K562 (cell line): ENCODE measurements at regions not wholly inside any gene's neighbourhood (a gene's known extent, or its start where the extent isn't known, plus 50 kb on each side); places are given as distances from the start of the nearest gene placed in this dataset.

Experiments used
- CCNT2 ChIP-seq: IDR thresholded peaks from 2 replicates; pipeline ENCODE4 v1.6.1; 2011; ENCODE audit warnings: borderline replicate concordance, low read depth, mild to moderate bottlenecking, moderate library complexity, mixed read lengths, low read length; ENCODE audit not compliant: insufficient read length; ENCODE audit errors: extremely low read depth
- LCOR ChIP-seq: sonication (generic); formaldehyde crosslinking; IDR thresholded peaks from 2 replicates; pipeline ENCODE4 v1.8.0; 2022; ENCODE audit warnings: mild to moderate bottlenecking, missing genetic modification reagents
- NFE2 ChIP-seq: IDR thresholded peaks from 2 replicates; pipeline ENCODE4 v1.6.1; 2014; ENCODE audit warnings: antibody characterized with exemption, low read depth
- PHF8 ChIP-seq: fragments of 200-600 bp; sonication (generic); IDR thresholded peaks from 2 replicates; pipeline ENCODE4 v1.6.1; 2012; ENCODE audit warnings: mixed run types, mild to moderate bottlenecking, inconsistent platforms, low read length, moderate library complexity, borderline replicate concordance
- TF ChIP-seq, protein P1 (sequence below): sonication (generic); formaldehyde crosslinking; IDR thresholded peaks from 2 replicates; pipeline ENCODE4 v1.8.1; 2023; ENCODE audit warnings: mild to moderate bottlenecking, missing genetic modification reagents
- TF ChIP-seq, protein P2 (sequence below), 3 experiments: IDR thresholded peaks in 2 of 3; conservative IDR thresholded peaks in 1 of 3; 2 replicates each; pipeline ENCODE4 v1.5.1; 2011 to 2012; ENCODE audit warnings: low read length in 3 of 3, mild to moderate bottlenecking in 3 of 3, control low read depth in 2 of 3, improper control_type of control experiment in 1 of 3, inconsistent platforms in 1 of 3, low read depth in 1 of 3, mixed read lengths in 1 of 3, moderate library complexity in 1 of 3; ENCODE audit not compliant: insufficient read depth in 2 of 3

DNA sequence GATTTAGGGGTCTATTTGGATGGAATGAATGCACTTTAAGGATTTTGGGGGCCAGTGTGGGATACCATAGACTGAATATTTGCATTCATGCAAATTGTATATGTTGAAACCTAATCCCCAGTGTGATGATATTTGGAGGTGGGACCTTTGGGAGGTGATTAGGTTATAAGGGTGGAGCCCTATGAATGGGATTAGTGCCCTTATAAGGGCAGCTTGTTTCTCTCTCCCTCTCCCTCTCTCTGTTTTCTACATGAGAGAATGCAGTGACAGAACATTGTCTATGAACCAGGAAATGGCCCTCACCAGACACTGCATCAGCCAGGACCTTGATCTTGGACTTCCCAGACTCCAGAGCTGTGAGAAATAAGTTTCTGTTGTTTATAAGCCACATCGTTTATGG, 166.1 kb downstream of the MED10 start:
- TF ChIP-seq NFE2 (no peak), LCOR (CRISPR knock-in tag) (no peak), CCNT2 (no peak), PHF8 (no peak)
- TF ChIP-seq, protein P1, sequence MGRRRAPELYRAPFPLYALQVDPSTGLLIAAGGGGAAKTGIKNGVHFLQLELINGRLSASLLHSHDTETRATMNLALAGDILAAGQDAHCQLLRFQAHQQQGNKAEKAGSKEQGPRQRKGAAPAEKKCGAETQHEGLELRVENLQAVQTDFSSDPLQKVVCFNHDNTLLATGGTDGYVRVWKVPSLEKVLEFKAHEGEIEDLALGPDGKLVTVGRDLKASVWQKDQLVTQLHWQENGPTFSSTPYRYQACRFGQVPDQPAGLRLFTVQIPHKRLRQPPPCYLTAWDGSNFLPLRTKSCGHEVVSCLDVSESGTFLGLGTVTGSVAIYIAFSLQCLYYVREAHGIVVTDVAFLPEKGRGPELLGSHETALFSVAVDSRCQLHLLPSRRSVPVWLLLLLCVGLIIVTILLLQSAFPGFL (CRISPR knock-in tag) = no peak
- TF ChIP-seq, protein P2, sequence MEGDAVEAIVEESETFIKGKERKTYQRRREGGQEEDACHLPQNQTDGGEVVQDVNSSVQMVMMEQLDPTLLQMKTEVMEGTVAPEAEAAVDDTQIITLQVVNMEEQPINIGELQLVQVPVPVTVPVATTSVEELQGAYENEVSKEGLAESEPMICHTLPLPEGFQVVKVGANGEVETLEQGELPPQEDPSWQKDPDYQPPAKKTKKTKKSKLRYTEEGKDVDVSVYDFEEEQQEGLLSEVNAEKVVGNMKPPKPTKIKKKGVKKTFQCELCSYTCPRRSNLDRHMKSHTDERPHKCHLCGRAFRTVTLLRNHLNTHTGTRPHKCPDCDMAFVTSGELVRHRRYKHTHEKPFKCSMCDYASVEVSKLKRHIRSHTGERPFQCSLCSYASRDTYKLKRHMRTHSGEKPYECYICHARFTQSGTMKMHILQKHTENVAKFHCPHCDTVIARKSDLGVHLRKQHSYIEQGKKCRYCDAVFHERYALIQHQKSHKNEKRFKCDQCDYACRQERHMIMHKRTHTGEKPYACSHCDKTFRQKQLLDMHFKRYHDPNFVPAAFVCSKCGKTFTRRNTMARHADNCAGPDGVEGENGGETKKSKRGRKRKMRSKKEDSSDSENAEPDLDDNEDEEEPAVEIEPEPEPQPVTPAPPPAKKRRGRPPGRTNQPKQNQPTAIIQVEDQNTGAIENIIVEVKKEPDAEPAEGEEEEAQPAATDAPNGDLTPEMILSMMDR (IDR thresholded peaks at IDR 0.05 in 2 of 3, conservative IDR thresholded peaks at IDR 0.05 in 1 of 3; ENCODE audit: insufficient read depth in 2 of 3, low read depth in 1 of 3, low read length in 3 of 3) = no peak
